ENCODE measurements at regions not wholly inside any gene's neighbourhood (a gene's known extent, or its start where the extent isn't known, plus 50 kb on each side); places are given as distances from the start of the nearest gene placed in this dataset.

- peak; percentile 41 for DNase-seq
These were observed 136.5 kb downstream of the DSEL start for GRCh38 chr18:67379981-67380380.

GRCh38 chr18:67376372-67376771, 140.1 kb downstream of the DSEL start:
- DNase-seq = no peak

- no peak for DNase-seq
These were observed 142.9 kb downstream of the DSEL start for GRCh38 chr18:67373636-67374035.

- peak; percentile 57 for DNase-seq
These were observed 149.0 kb downstream of the DSEL start for GRCh38 chr18:67367540-67367939.

- DNase-seq = no peak
These were observed 152.8 kb downstream of the DSEL start for GRCh38 chr18:67363694-67364093.

GRCh38 chr18:67362906-67363305, 153.6 kb downstream of the DSEL start:
- peak; percentile 6 for DNase-seq

- DNase-seq = peak; percentile 92
These were observed 156.4 kb downstream of the DSEL start for GRCh38 chr18:67359873-67360838.

GRCh38 chr18:67358947-67359346, 157.6 kb downstream of the DSEL start:
- DNase-seq = no peak

- DNase-seq = no peak
These were observed 161.8 kb downstream of the DSEL start for GRCh38 chr18:67354692-67355091.

- DNase-seq = no peak
These were observed 162.4 kb downstream of the DSEL start for GRCh38 chr18:67354091-67354490.

GRCh38 chr18:67347438-67347837, 169.1 kb downstream of the DSEL start:
- no peak for DNase-seq

- DNase-seq = no peak
These were observed 174.4 kb downstream of the DSEL start for GRCh38 chr18:67342159-67342558.

GRCh38 chr18:67337696-67338095, 178.8 kb downstream of the DSEL start:
- no peak for DNase-seq

GRCh38 chr18:67331857-67332256, 184.7 kb downstream of the DSEL start:
- no peak for DNase-seq

GRCh38 chr18:67319109-67319508, 197.4 kb downstream of the DSEL start:
- DNase-seq = no peak

GRCh38 chr18:67318651-67319050, 197.9 kb downstream of the DSEL start:
- DNase-seq = peak; percentile 45

GRCh38 chr18:67310826-67311225, 205.7 kb downstream of the DSEL start:
- DNase-seq = peak; percentile 39

GRCh38 chr18:67308819-67309218, 207.7 kb downstream of the DSEL start:
- no peak for DNase-seq

- no peak for DNase-seq
These were observed 211.1 kb downstream of the DSEL start for GRCh38 chr18:67305466-67305865.

- peak; percentile 9 for DNase-seq
These were observed 214.5 kb downstream of the DSEL start for GRCh38 chr18:67302043-67302442.

- DNase-seq = peak; percentile 3
These were observed 214.9 kb downstream of the DSEL start for GRCh38 chr18:67301592-67301991.

GRCh38 chr18:67300498-67300897, 216.0 kb downstream of the DSEL start:
- DNase-seq = no peak

GRCh38 chr18:67292814-67293213, 223.7 kb downstream of the DSEL start:
- DNase-seq = no peak

GRCh38 chr18:67290421-67290820, 226.1 kb downstream of the DSEL start:
- no peak for DNase-seq

- DNase-seq = no peak
These were observed 230.9 kb downstream of the DSEL start for GRCh38 chr18:67285583-67285982.

Data from fibroblast of skin of right quadriceps (primary cell).